H1 (cell line): ENCODE measurements at regions not wholly inside any gene's neighbourhood (a gene's known extent, or its start where the extent isn't known, plus 50 kb on each side); places are given as distances from the start of the nearest gene placed in this dataset.

Source experiments
- CTCF ChIA-PET: fragments of 300-600 bp; sonication (Branson Sonifier 250); formaldehyde crosslinking; loops from one replicate; lab custom pipeline; 2021; ENCODE audit not compliant: partially characterized antibody; lab: Charles Lee
- POLR2A ChIA-PET: fragments of 300-600 bp; sonication (Branson Sonifier 250); formaldehyde crosslinking; loops from one replicate; lab custom pipeline; 2021; ENCODE audit warnings: inconsistent platforms; ENCODE audit not compliant: partially characterized antibody; lab: Charles Lee
- DNase-seq, 2 experiments: peaks; one replicate each; pipeline versions ENCODE4 v3.0.0 to v3.0.0-alpha.2; 2010 to 2022; ENCODE audit warnings: low spot score in 2 of 2, low read depth in 1 of 2, mixed read lengths in 1 of 2
- FAIRE-seq: peaks from 2 replicates; lab custom pipeline; 2011; peaks lifted over from hg19 to GRCh38; lab: Jason Lieb, UNC
- H2AFZ ChIP-seq: 2 replicates; pipeline ENCODE4 v1.8.1; 2012; ENCODE audit warnings: low read length, inconsistent platforms
- H2AK5ac ChIP-seq: 2 replicates; pipeline ENCODE4 v1.6.1; 2013; ENCODE audit warnings: low read depth, low read length
- H2BK120ac ChIP-seq: replicated peaks from 2 replicates; pipeline ENCODE3; 2013; ENCODE audit warnings: low read depth, low read length, inconsistent platforms
- H2BK12ac ChIP-seq: 2 replicates; pipeline ENCODE4 v1.6.1; 2013; ENCODE audit warnings: low read depth, low read length
- H2BK15ac ChIP-seq: 2 replicates; pipeline ENCODE4 v1.6.1; 2013; ENCODE audit warnings: low read length
- H2BK20ac ChIP-seq: 2 replicates; pipeline ENCODE4 v1.6.1; 2013; ENCODE audit warnings: low read length
- H2BK5ac ChIP-seq: 2 replicates; pipeline ENCODE4 v1.6.1; 2013; ENCODE audit warnings: low read depth, low read length
- H3K14ac ChIP-seq: 2 replicates; pipeline ENCODE4 v1.6.1; 2013; ENCODE audit warnings: inconsistent platforms; ENCODE audit not compliant: insufficient read length
- H3K18ac ChIP-seq: 2 replicates; pipeline ENCODE4 v1.6.1; 2013; ENCODE audit warnings: low read length; ENCODE audit errors: extremely low read depth
- H3K23ac ChIP-seq: 2 replicates; pipeline ENCODE4 v1.6.1; 2013; ENCODE audit warnings: inconsistent platforms; ENCODE audit not compliant: insufficient read length
- H3K23me2 ChIP-seq: 2 replicates; pipeline ENCODE4 v1.6.1; 2013; ENCODE audit warnings: low read depth, low read length
- H3K27ac ChIP-seq: 2 replicates; pipeline ENCODE4 v1.6.1; 2011; ENCODE audit warnings: low read depth, low read length, inconsistent platforms
- H3K27me3 ChIP-seq, 4 experiments: replicated peaks in 1 of 4; 1 replicate in 1 of 4; 2 replicates in 3 of 4; pipeline versions ENCODE4 v1.6.1 to v1.8.1; 2011 to 2013; ENCODE audit warnings: low read length in 3 of 4, mild to moderate bottlenecking in 3 of 4, inconsistent platforms in 2 of 4, mixed read lengths in 2 of 4, moderate library complexity in 1 of 4; ENCODE audit not compliant: control insufficient read depth in 3 of 4, insufficient read depth in 3 of 4; ENCODE audit errors: extremely low read depth in 1 of 4
- H3K36me3 ChIP-seq, 4 experiments: 2 replicates each; pipeline versions ENCODE4 v1.6.1 to v1.8.1; 2011 to 2013; ENCODE audit warnings: mild to moderate bottlenecking in 4 of 4, low read length in 3 of 4, moderate library complexity in 2 of 4, control low read depth in 1 of 4, inconsistent platforms in 1 of 4; ENCODE audit not compliant: insufficient read depth in 4 of 4, control insufficient read depth in 2 of 4
- H3K4ac ChIP-seq: replicated peaks from 2 replicates; pipeline ENCODE3; 2013; ENCODE audit warnings: low read length, low read depth, mixed read lengths, inconsistent platforms; ENCODE audit not compliant: insufficient read length
- H3K4me1 ChIP-seq, 4 experiments: replicated peaks in 1 of 4; 1 replicate in 1 of 4; 2 replicates in 3 of 4; pipeline versions ENCODE4 v1.6.1 to v1.8.1; 2011 to 2013; ENCODE audit warnings: low read length in 3 of 4, inconsistent platforms in 2 of 4, mixed read lengths in 1 of 4; ENCODE audit not compliant: insufficient read depth in 4 of 4, control insufficient read depth in 3 of 4
- H3K4me2 ChIP-seq, 2 experiments: 2 replicates each; pipeline versions ENCODE4 v1.6.1 to v1.8.1; 2011 to 2013; ENCODE audit warnings: low read depth in 2 of 2, low read length in 2 of 2, control low read depth in 1 of 2, inconsistent platforms in 1 of 2, mild to moderate bottlenecking in 1 of 2; ENCODE audit not compliant: insufficient read depth in 1 of 2
- H3K4me3 ChIP-seq, 4 experiments: fragments of 200-600, 300-600 bp in 1 of 4; sonication (generic), shearing (Covaris generic), sonication (Bioruptor Twin) in 1 of 4; 2 replicates each; pipeline versions ENCODE4 v1.5.1 to v1.8.1; 2011 to 2016; ENCODE audit warnings: low read length in 4 of 4, low read depth in 3 of 4, control low read depth in 2 of 4, inconsistent platforms in 2 of 4, mild to moderate bottlenecking in 2 of 4, mixed read lengths in 1 of 4, moderate library complexity in 1 of 4; ENCODE audit not compliant: insufficient read depth in 2 of 4; ENCODE audit errors: extremely low read depth in 1 of 4
- H3K56ac ChIP-seq: replicated peaks from 2 replicates; pipeline ENCODE3; 2013; ENCODE audit warnings: low read depth, mild to moderate bottlenecking, mixed read lengths, low read length, inconsistent platforms; ENCODE audit not compliant: insufficient read length
- H3K79me1 ChIP-seq: 2 replicates; pipeline ENCODE4 v1.6.1; 2013; ENCODE audit warnings: low read depth, low read length, control low read depth
- H3K79me2 ChIP-seq, 2 experiments: 2 replicates each; pipeline versions ENCODE4 v1.6.1 to v1.8.1; 2012 to 2013; ENCODE audit warnings: low read length in 2 of 2, mild to moderate bottlenecking in 2 of 2, inconsistent platforms in 1 of 2; ENCODE audit not compliant: insufficient read depth in 2 of 2, control insufficient read depth in 1 of 2
- H3K9ac ChIP-seq, 4 experiments: replicated peaks in 1 of 4; 1 replicate in 1 of 4; 2 replicates in 3 of 4; pipeline versions ENCODE4 v1.6.1 to v1.8.1; 2011 to 2013; ENCODE audit warnings: low read depth in 3 of 4, low read length in 3 of 4, control low read depth in 2 of 4, mild to moderate bottlenecking in 2 of 4, moderate library complexity in 2 of 4, inconsistent platforms in 1 of 4; ENCODE audit errors: extremely low read depth in 1 of 4
- H3K9me3 ChIP-seq, 2 experiments: 2 replicates each; pipeline versions ENCODE4 v1.6.1 to v1.8.1; 2012 to 2013; ENCODE audit warnings: mild to moderate bottlenecking in 2 of 2, moderate library complexity in 2 of 2, control low read depth in 1 of 2, inconsistent platforms in 1 of 2, low read depth in 1 of 2, low read length in 1 of 2, mixed read lengths in 1 of 2; ENCODE audit not compliant: insufficient read depth in 2 of 2
- H4K20me1 ChIP-seq, 2 experiments: replicated peaks in 1 of 2; 2 replicates each; pipeline versions ENCODE3 to v1.8.1; 2011 to 2013; ENCODE audit warnings: inconsistent platforms in 2 of 2, low read length in 2 of 2, mild to moderate bottlenecking in 1 of 2; ENCODE audit not compliant: insufficient read depth in 2 of 2, control insufficient read depth in 1 of 2
- H4K5ac ChIP-seq: 2 replicates; pipeline ENCODE4 v1.6.1; 2013; ENCODE audit warnings: low read length, low read depth, mixed read lengths, inconsistent platforms; ENCODE audit not compliant: insufficient read length
- H4K8ac ChIP-seq: 2 replicates; pipeline ENCODE4 v1.8.0; 2013; ENCODE audit warnings: mild to moderate bottlenecking, moderate library complexity, low read length, inconsistent platforms; ENCODE audit not compliant: insufficient read depth; ENCODE audit errors: extremely low read depth
- H4K91ac ChIP-seq: replicated peaks from 2 replicates; pipeline ENCODE3; 2013; ENCODE audit warnings: low read length, mixed read lengths, inconsistent platforms; ENCODE audit not compliant: insufficient read length
- CBX8 ChIP-seq: fragments of 300-800, 300-1000 bp; sonication (generic); IDR thresholded peaks from 2 replicates; pipeline ENCODE4 v1.7.1; 2016; ENCODE audit warnings: low read depth, low read length, borderline replicate concordance
- EP300 ChIP-seq, 2 experiments: IDR thresholded peaks; 1 replicate in 1 of 2; 2 replicates in 1 of 2; pipeline ENCODE4 v1.6.1; 2011 to 2012; ENCODE audit warnings: low read depth in 2 of 2, low read length in 2 of 2, mild to moderate bottlenecking in 2 of 2, borderline replicate concordance in 1 of 2, inconsistent platforms in 1 of 2, moderate library complexity in 1 of 2
- FOSL1 ChIP-seq: IDR thresholded peaks from 2 replicates; pipeline ENCODE4 v1.6.1; 2011; ENCODE audit warnings: mild to moderate bottlenecking, low read depth, low read length, moderate library complexity; ENCODE audit not compliant: insufficient read depth
- POLR2AphosphoS5 ChIP-seq: IDR thresholded peaks from 2 replicates; pipeline ENCODE4 v1.6.1; 2011; ENCODE audit warnings: low read depth, low read length
- POU5F1 ChIP-seq: IDR thresholded peaks from 2 replicates; pipeline ENCODE4 v1.6.1; 2011; ENCODE audit warnings: low read depth, mild to moderate bottlenecking, low read length, moderate library complexity
- RNF2 ChIP-seq: fragments of 200-900, 300-1000 bp; sonication (generic); IDR thresholded peaks from 2 replicates; pipeline ENCODE4 v1.7.1; 2016; ENCODE audit warnings: borderline replicate concordance, low read depth, mild to moderate bottlenecking, antibody characterized with exemption, low read length; ENCODE audit not compliant: poor library complexity, severe bottlenecking; ENCODE audit errors: missing control alignments
- RXRA ChIP-seq: IDR thresholded peaks from 2 replicates; pipeline ENCODE4 v1.6.1; 2011; ENCODE audit warnings: low read depth, mild to moderate bottlenecking, low read length, moderate library complexity; ENCODE audit not compliant: insufficient read depth
- SAP30 ChIP-seq: fragments of 300-600 bp; sonication (generic); IDR thresholded peaks from 2 replicates; pipeline ENCODE4 v1.7.1; 2012; ENCODE audit warnings: low read length, moderate library complexity, mild to moderate bottlenecking, inconsistent platforms; ENCODE audit not compliant: insufficient read depth, insufficient replicate concordance
- WGBS, 2 experiments: shearing (Covaris generic) in 1 of 2; methylation state at CpG; one replicate each; pipeline versions ENCODE4 v1.1.6 to v1.1.7; 2013 to 2015; ENCODE audit warnings: low lambda C conversion rate in 2 of 2, mixed read lengths in 2 of 2, inconsistent platforms in 1 of 2, low coverage in 1 of 2, missing lambda C conversion rate in 1 of 2; ENCODE audit not compliant: insufficient replicate concordance in 2 of 2, insufficient coverage in 1 of 2, insufficient read length in 1 of 2; ENCODE audit errors: extremely low coverage in 1 of 2, missing lambda C conversion rate in 1 of 2; 5-methylcytosine and 5-hydroxymethylcytosine counted together
- TF ChIP-seq, protein P1 (sequence below), 3 experiments: IDR thresholded peaks; 1 replicate in 2 of 3; 2 replicates in 1 of 3; pipeline versions ENCODE4 v1.5.1 to v1.6.1; 2011; ENCODE audit warnings: low read length in 3 of 3, mild to moderate bottlenecking in 3 of 3, inconsistent platforms in 2 of 3, low read depth in 1 of 3, moderate library complexity in 1 of 3; ENCODE audit not compliant: insufficient read depth in 1 of 3; ENCODE audit errors: control extremely low read depth in 1 of 3

DNA sequence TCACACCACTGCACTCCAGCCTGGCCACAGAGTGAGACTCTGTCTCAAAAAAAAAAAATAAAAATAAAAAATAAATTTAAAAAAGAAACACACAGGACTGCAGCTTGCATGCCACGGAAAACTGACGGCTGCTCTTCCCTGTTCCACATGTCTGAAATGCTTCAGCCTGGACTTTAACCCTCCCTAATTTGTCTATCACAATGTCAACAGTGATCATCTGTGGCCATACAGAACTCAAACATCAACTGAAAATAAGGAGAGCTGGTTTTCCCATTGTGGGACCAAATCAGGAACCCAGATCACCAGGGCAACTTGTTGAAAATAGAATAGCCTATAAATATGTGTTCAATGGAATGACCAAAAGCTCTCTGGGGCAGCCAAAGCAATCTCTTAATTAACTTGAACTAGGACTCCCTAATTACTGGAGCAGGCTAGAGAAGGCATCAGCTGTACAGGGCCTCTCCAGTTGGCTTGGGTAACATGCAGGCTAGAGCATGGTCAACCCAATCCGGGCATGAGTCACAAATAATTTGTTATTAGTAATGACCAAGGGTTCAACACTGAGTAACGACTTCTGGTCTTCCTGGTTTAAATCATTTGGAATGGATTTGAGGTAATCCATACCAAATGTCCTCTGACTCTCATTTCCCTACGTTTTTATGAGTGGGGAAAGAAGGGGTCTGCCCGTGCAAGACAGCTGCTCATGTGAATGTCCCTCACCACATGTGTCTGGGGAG lies 62.7 kb upstream of the KAZN start:
- no peak overlapping the region for H2AK5ac ChIP-seq
- H2BK12ac ChIP-seq, result no peak overlapping the region
- WGBS, 2 experiments, result 92% methylated on average over 6 of the region's 6 CpGs; no CpG with 5 or more reads in 1 of the 2 experiments
- no peaks in the 10 kb centered on the region for H3K4me1 ChIP-seq
- ChIA-PET POLR2A (interaction anchor here (0.6 kb wide), 1 partner anchor 555 kb away, joined by 3 read pairs; no protein-coding TSS in a partner anchor), CTCF (interaction anchor here (0.8 to 1.5 kb wide), 3 partner anchors 13 to 100 kb away, joined by 4 to 5 read pairs (median 4); no protein-coding TSS in a partner anchor)
- no peak overlapping the region for H2BK15ac ChIP-seq
- no peak overlapping the region for H3K23ac ChIP-seq
- H4K20me1 ChIP-seq, result no peaks in the 10 kb centered on the region
- no peak for FAIRE-seq
- no peak overlapping the region for H2BK20ac ChIP-seq
- no peaks in the 10 kb centered on the region for H3K79me1 ChIP-seq
- no peak overlapping the region for H2BK5ac ChIP-seq
- H3K79me2 ChIP-seq, result no peaks in the 10 kb centered on the region
- H4K91ac ChIP-seq, result no peak overlapping the region
- no peaks in the 10 kb centered on the region; a peak in 1 of 4 replicates for H3K9me3 ChIP-seq
- H3K4me3 ChIP-seq, result no peak overlapping the region
- no peaks in the 10 kb centered on the region for H3K23me2 ChIP-seq
- H3K4me2 ChIP-seq, result no peak overlapping the region
- H3K27ac ChIP-seq, result no peak overlapping the region
- no peak overlapping the region for H3K18ac ChIP-seq
- no peak for DNase-seq
- no peak overlapping the region for H4K5ac ChIP-seq
- H2BK120ac ChIP-seq, result no peak overlapping the region
- no peak overlapping the region for H3K4ac ChIP-seq
- H3K27me3 ChIP-seq, result no peaks in the 10 kb centered on the region
- no peak overlapping the region for H4K8ac ChIP-seq
- no peak overlapping the region for H3K9ac ChIP-seq
- no peaks in the 10 kb centered on the region for H3K36me3 ChIP-seq
- H3K56ac ChIP-seq, result no peak overlapping the region
- no peak overlapping the region for H3K14ac ChIP-seq
- H2AFZ ChIP-seq, result no peak overlapping the region
- TF ChIP-seq EP300 (IDR thresholded peaks at IDR 0.05; ENCODE audit: borderline replicate concordance in 1 of 2, low read depth in 2 of 2, low read length in 2 of 2), result no peak
- no peak for TF ChIP-seq FOSL1
- TF ChIP-seq, protein P1, sequence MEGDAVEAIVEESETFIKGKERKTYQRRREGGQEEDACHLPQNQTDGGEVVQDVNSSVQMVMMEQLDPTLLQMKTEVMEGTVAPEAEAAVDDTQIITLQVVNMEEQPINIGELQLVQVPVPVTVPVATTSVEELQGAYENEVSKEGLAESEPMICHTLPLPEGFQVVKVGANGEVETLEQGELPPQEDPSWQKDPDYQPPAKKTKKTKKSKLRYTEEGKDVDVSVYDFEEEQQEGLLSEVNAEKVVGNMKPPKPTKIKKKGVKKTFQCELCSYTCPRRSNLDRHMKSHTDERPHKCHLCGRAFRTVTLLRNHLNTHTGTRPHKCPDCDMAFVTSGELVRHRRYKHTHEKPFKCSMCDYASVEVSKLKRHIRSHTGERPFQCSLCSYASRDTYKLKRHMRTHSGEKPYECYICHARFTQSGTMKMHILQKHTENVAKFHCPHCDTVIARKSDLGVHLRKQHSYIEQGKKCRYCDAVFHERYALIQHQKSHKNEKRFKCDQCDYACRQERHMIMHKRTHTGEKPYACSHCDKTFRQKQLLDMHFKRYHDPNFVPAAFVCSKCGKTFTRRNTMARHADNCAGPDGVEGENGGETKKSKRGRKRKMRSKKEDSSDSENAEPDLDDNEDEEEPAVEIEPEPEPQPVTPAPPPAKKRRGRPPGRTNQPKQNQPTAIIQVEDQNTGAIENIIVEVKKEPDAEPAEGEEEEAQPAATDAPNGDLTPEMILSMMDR (IDR thresholded peaks at IDR 0.05; ENCODE audit: control extremely low read depth in 1 of 3, insufficient read depth in 1 of 3, low read depth in 1 of 3, low read length in 3 of 3), result no peak
- TF ChIP-seq POLR2AphosphoS5, result no peak
- TF ChIP-seq RXRA, result no peak
- no peak for TF ChIP-seq POU5F1
- TF ChIP-seq RNF2, result no peak
- TF ChIP-seq CBX8, result no peak
- no peak for TF ChIP-seq SAP30
